K562 (cell line): ENCODE measurements at regions not wholly inside any gene's neighbourhood (a gene's known extent, or its start where the extent isn't known, plus 50 kb on each side); places are given as distances from the start of the nearest gene placed in this dataset.

Source experiments
- ATAC-seq: fragments of 200-7000 bp; cut with Tn5 transposase; 3 replicates; pipeline ENCODE4 v1.9.1; 2020; ENCODE audit warnings: moderate library complexity
- BruUV-seq: library from RNA; stranded (reverse); fragments of 400-500 nt; replicated peaks from 2 replicates; lab custom pipeline; 2021; lab: Mats Ljungman, UMichigan
- CTCF ChIA-PET: fragments of 300-600 bp; formaldehyde crosslinking; extraction: SDS; loops from one replicate; lab custom pipeline; 2021; ENCODE audit warnings: low intra/inter-chr PET ratio; lab: Yijun Ruan, JAX
- POLR2A ChIA-PET: fragments of 300-600, 350-650 bp; sonication (Branson Sonifier 250); formaldehyde crosslinking; extraction: SDS; loops from one replicate; lab custom pipeline; 2021; ENCODE audit warnings: antibody characterized with exemption, inconsistent platforms; lab: Yijun Ruan, JAX
- DNase-seq, 4 experiments: peaks; one replicate each; pipeline versions ENCODE4 v3.0.0 to v3.0.0-alpha.2; 2011 to 2018; ENCODE audit warnings: low spot score in 3 of 4, mixed read lengths in 3 of 4; ENCODE audit errors: extremely low read depth in 1 of 4
- FAIRE-seq: peaks from 2 replicates; lab custom pipeline; 2011; peaks lifted over from hg19 to GRCh38; lab: Jason Lieb, UNC
- H2AFZ ChIP-seq: 2 replicates; pipeline ENCODE4 v1.6.0; 2011; ENCODE audit warnings: low read depth, low read length, control low read depth, inconsistent platforms
- H3K27ac ChIP-seq: fragments of 200-600 bp; 3 replicates; pipeline ENCODE4 v1.8.0; 2011; ENCODE audit warnings: low read depth, mild to moderate bottlenecking, control low read depth, inconsistent platforms, low read length, moderate library complexity, mixed read lengths; ENCODE audit errors: extremely low read depth
- H3K27me3 ChIP-seq, 2 experiments: fragments of 300-600 bp in 1 of 2; 2 replicates in 1 of 2; 3 replicates in 1 of 2; pipeline versions ENCODE4 v1.6.0 to v1.8.0; 2011; ENCODE audit warnings: inconsistent platforms in 2 of 2, low read length in 2 of 2, mild to moderate bottlenecking in 1 of 2, mixed read lengths in 1 of 2, moderate library complexity in 1 of 2; ENCODE audit not compliant: control insufficient read depth in 2 of 2, insufficient read depth in 2 of 2
- H3K36me3 ChIP-seq: fragments of 300-600 bp; 3 replicates; pipeline ENCODE4 v1.8.0; 2011; ENCODE audit warnings: mild to moderate bottlenecking, low read length, inconsistent platforms; ENCODE audit not compliant: control insufficient read depth, insufficient read depth
- H3K4me1 ChIP-seq, 2 experiments: fragments of 200-600 bp in 1 of 2; replicated peaks in 1 of 2; 2 replicates in 1 of 2; 3 replicates in 1 of 2; pipeline versions ENCODE4 v1.5.1 to v1.8.0; 2011; ENCODE audit warnings: inconsistent platforms in 2 of 2, low read length in 2 of 2, mild to moderate bottlenecking in 1 of 2, mixed read lengths in 1 of 2, moderate library complexity in 1 of 2; ENCODE audit not compliant: control insufficient read depth in 2 of 2, insufficient read depth in 2 of 2
- H3K4me2 ChIP-seq: 2 replicates; pipeline ENCODE4 v1.6.1; 2011; ENCODE audit warnings: low read length, control low read depth, inconsistent platforms, mixed read lengths; ENCODE audit not compliant: insufficient read depth
- H3K4me3 ChIP-seq: fragments of 200-600 bp; sonication (generic), shearing (Covaris generic); 2 replicates; pipeline ENCODE4 v1.5.1; 2016; ENCODE audit warnings: control low read depth, inconsistent platforms
- H3K79me2 ChIP-seq: fragments of 200-600 bp; 3 replicates; pipeline ENCODE4 v1.8.0; 2011; ENCODE audit warnings: low read length, inconsistent platforms; ENCODE audit not compliant: control insufficient read depth, insufficient read depth
- H3K9ac ChIP-seq, 2 experiments: 2 replicates each; pipeline versions ENCODE4 v1.6.0 to v1.6.1; 2011; ENCODE audit warnings: low read depth in 2 of 2, low read length in 2 of 2, control low read depth in 1 of 2, inconsistent platforms in 1 of 2, mild to moderate bottlenecking in 1 of 2, mixed read lengths in 1 of 2; ENCODE audit not compliant: insufficient read depth in 1 of 2
- H3K9me1 ChIP-seq: one replicate; pipeline ENCODE4 v1.6.0; 2011; ENCODE audit warnings: inconsistent platforms, mild to moderate bottlenecking, low read length, moderate library complexity; ENCODE audit not compliant: control insufficient read depth, insufficient read depth
- H3K9me3 ChIP-seq: replicated peaks from 2 replicates; pipeline ENCODE4 v1.5.1; 2011; ENCODE audit warnings: low read depth, low read length, inconsistent platforms; ENCODE audit not compliant: control insufficient read depth, insufficient read depth
- H4K20me1 ChIP-seq: replicated peaks from 2 replicates; pipeline ENCODE4 v1.6.1; 2011; ENCODE audit warnings: low read length, inconsistent platforms, mixed read lengths; ENCODE audit not compliant: control insufficient read depth, insufficient read depth
- HMG20A ChIP-seq: fragments of 450-650 bp; formaldehyde crosslinking; conservative IDR thresholded peaks from 2 replicates; pipeline ENCODE4 v1.4.0; 2020; ENCODE audit warnings: mild to moderate bottlenecking, mixed read lengths
- KAT7 ChIP-seq: sonication (generic); formaldehyde crosslinking; IDR thresholded peaks from 2 replicates; pipeline ENCODE4 v1.8.0; 2022; ENCODE audit warnings: missing genetic modification reagents, mild to moderate bottlenecking, borderline replicate concordance
- ZNF3 ChIP-seq: fragments of 250-450 bp; sonication (Bioruptor Pico); IDR thresholded peaks from 2 replicates; pipeline ENCODE4 v1.5.0; 2021; ENCODE audit warnings: mild to moderate bottlenecking, moderate library complexity
- ZNF586 ChIP-seq: fragments of 450-650 bp; formaldehyde crosslinking; conservative IDR thresholded peaks from 2 replicates; pipeline ENCODE4 v1.4.0; 2020; ENCODE audit warnings: mild to moderate bottlenecking, moderate library complexity
- ZZZ3 ChIP-seq: fragments of 450-650 bp; IDR thresholded peaks from 2 replicates; pipeline ENCODE4 v1.6.1; 2016; ENCODE audit warnings: antibody characterized with exemption, mild to moderate bottlenecking, moderate library complexity
- WGBS: fragments of 100-300 bp; shearing (Covaris generic); methylation state at CpG from one replicate; pipeline ENCODE4 v1.1.6; 2016; ENCODE audit warnings: low coverage, mixed read lengths; ENCODE audit not compliant: insufficient coverage; ENCODE audit errors: missing lambda C conversion rate; 5-methylcytosine and 5-hydroxymethylcytosine counted together
- in situ Hi-C: fragments of 300-500 bp; cut with MboI; formaldehyde crosslinking; loops from 4 replicates; pipeline ENCODE4 v1.15.0; 2018; ENCODE audit warnings: inconsistent platforms, mixed read lengths
- intact Hi-C: fragments of 100-400 bp; cut with micrococcal nuclease; formaldehyde crosslinking; loops from 2 replicates; pipeline ENCODE4 v1.14.2; 2022
- TF ChIP-seq, protein P1 (sequence below): fragments of 450-650 bp; IDR thresholded peaks from one replicate; pipeline ENCODE4 v1.6.1; 2018; ENCODE audit warnings: mild to moderate bottlenecking, moderate library complexity; ENCODE audit not compliant: partially characterized antibody
- TF ChIP-seq, protein P2 (sequence below): fragments of 250-450 bp; sonication (Bioruptor Pico); IDR thresholded peaks from 2 replicates; pipeline ENCODE4 v1.8.0; 2021; ENCODE audit warnings: moderate library complexity, mild to moderate bottlenecking, inconsistent platforms

DNA sequence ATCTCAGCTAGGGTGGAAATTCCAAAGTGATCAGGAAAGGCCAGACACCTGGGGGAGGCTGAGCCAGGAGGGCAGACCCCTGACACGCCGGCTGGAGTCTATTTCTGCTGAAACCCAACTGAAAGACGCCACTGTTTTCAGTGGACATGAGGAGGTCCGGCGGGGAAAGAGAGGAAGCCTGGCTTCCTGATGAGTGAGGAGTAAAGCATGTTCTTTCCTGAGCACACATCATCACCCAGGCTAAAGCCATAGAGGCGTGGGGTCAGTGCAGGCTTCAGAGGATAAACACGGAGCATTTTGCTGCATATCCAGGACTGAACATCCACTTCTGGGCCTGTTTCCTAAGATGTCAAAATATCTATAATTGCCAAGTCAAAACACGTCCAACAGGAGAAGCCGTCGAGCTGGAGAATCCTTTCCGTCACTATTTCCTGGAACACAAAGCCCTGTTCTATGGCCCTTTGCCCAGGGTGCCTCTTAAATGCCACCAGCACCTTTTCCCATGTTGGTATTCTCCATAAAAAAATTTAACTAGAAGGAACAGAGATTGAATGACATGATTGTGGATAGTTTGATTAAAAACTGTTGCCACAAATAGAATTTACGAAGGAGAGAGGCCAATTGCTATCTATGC, 597.9 kb upstream of the ADAMTS16 start:
- intact Hi-C loops = no loop called here

More for the DNA sequence above, 597.9 kb upstream of the ADAMTS16 start:
- Histone ChIP-seq H3K79me2 (no peaks in the 10 kb centered on the region), H3K27me3 (no peaks in the 10 kb centered on the region), H3K9me3 (no peaks in the 10 kb centered on the region), H3K4me3 (no peak overlapping the region), H3K9ac (no peak overlapping the region), H3K9me1 (no peaks in the 10 kb centered on the region), H3K4me1 (no peaks in the 10 kb centered on the region), H2AFZ (no peak overlapping the region), H3K27ac (no peak overlapping the region), H3K4me2 (no peak overlapping the region), H3K36me3 (no peaks in the 10 kb centered on the region), H4K20me1 (no peaks in the 10 kb centered on the region)
- BruUV-seq = no TSS peak
- in situ Hi-C loops = no loop called here
- POLR2A ChIA-PET = no interaction called here
- FAIRE-seq (no peak), ATAC-seq (no peak), DNase-seq (no peak)
- WGBS = 0% methylated on average over 12 of the region's 12 CpGs
- TF ChIP-seq ZZZ3 (no peak), KAT7 (no peak), HMG20A (CRISPR knock-in tag) (no peak), ZNF586 (CRISPR knock-in tag) (no peak), ZNF3 (no peak)
- TF ChIP-seq, protein P1, sequence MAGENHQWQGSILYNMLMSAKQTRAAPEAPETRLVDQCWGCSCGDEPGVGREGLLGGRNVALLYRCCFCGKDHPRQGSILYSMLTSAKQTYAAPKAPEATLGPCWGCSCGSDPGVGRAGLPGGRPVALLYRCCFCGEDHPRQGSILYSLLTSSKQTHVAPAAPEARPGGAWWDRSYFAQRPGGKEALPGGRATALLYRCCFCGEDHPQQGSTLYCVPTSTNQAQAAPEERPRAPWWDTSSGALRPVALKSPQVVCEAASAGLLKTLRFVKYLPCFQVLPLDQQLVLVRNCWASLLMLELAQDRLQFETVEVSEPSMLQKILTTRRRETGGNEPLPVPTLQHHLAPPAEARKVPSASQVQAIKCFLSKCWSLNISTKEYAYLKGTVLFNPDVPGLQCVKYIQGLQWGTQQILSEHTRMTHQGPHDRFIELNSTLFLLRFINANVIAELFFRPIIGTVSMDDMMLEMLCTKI = no peak
- TF ChIP-seq, protein P2, sequence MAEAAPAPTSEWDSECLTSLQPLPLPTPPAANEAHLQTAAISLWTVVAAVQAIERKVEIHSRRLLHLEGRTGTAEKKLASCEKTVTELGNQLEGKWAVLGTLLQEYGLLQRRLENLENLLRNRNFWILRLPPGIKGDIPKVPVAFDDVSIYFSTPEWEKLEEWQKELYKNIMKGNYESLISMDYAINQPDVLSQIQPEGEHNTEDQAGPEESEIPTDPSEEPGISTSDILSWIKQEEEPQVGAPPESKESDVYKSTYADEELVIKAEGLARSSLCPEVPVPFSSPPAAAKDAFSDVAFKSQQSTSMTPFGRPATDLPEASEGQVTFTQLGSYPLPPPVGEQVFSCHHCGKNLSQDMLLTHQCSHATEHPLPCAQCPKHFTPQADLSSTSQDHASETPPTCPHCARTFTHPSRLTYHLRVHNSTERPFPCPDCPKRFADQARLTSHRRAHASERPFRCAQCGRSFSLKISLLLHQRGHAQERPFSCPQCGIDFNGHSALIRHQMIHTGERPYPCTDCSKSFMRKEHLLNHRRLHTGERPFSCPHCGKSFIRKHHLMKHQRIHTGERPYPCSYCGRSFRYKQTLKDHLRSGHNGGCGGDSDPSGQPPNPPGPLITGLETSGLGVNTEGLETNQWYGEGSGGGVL (CRISPR knock-in tag) = no peak
- CTCF ChIA-PET = no interaction called here
